ENCODE measurements at regions not wholly inside any gene's neighbourhood (a gene's known extent, or its start where the extent isn't known, plus 50 kb on each side); places are given as distances from the start of the nearest gene placed in this dataset.

- Histone ChIP-seq H3K4me3 (ENCODE audit: insufficient read depth, low read depth, low read length) (no peak overlapping the region), H2BK5ac (ENCODE audit: low read depth, low read length, poor library complexity, severe bottlenecking) (no peak overlapping the region), H2AK5ac (ENCODE audit: low read depth, low read length) (no peak overlapping the region), H3K79me1 (ENCODE audit: low read depth in 1 of 2, low read length in 2 of 2) (no peaks in the 10 kb centered on the region), H4K20me1 (ENCODE audit: insufficient read depth, low read length) (no peaks in the 10 kb centered on the region), H3K14ac (replicated peaks; ENCODE audit: low read depth, low read length) (no peak overlapping the region), H3K27me3 (ENCODE audit: control insufficient read depth, insufficient read depth, low read length) (no peaks in the 10 kb centered on the region), H3K4me2 (ENCODE audit: low read depth, low read length) (no peak overlapping the region), H4K8ac (ENCODE audit: low read depth in 2 of 2, low read length in 2 of 2) (no peak overlapping the region), H2AK9ac (replicated peaks; ENCODE audit: low read depth, low read length, poor library complexity) (no peak overlapping the region), H3K36me3 (ENCODE audit: control insufficient read depth, insufficient read depth, low read length) (no peaks in the 10 kb centered on the region), H3K4me1 (ENCODE audit: control insufficient read depth, insufficient read depth, low read length) (no peaks in the 10 kb centered on the region), H3K27ac (ENCODE audit: insufficient read depth, low read length) (no peak overlapping the region), H3K18ac (ENCODE audit: low read depth, low read length) (no peak overlapping the region), H2BK120ac (ENCODE audit: low read depth, low read length) (no peak overlapping the region), H3K9me1 (ENCODE audit: insufficient read depth, low read length) (no peaks in the 10 kb centered on the region), H2BK20ac (ENCODE audit: low read depth, low read length) (no peak overlapping the region), H2AFZ (replicated peaks; ENCODE audit: low read length, poor library complexity) (no peak overlapping the region), H4K91ac (ENCODE audit: insufficient read depth, low read depth, low read length) (no peak overlapping the region), H3K4ac (ENCODE audit: low read depth, low read length) (no peak overlapping the region), H3K56ac (ENCODE audit: extremely low read depth, insufficient read depth, low read length) (no peak overlapping the region), H3K9ac (ENCODE audit: low read depth, low read length) (no peak overlapping the region), H4K5ac (ENCODE audit: low read depth, low read length) (no peak overlapping the region), H3K9me3 (ENCODE audit: control insufficient read depth, insufficient read depth, low read length) (no peaks in the 10 kb centered on the region), H2BK15ac (ENCODE audit: low read depth, low read length) (no peak overlapping the region), H3K23ac (ENCODE audit: low read depth, low read length) (no peak overlapping the region)
- TF ChIP-seq FOS (IDR thresholded peaks at IDR 0.05; ENCODE audit: low read depth, low read length) (no peak), SMC3 (IDR thresholded peaks at IDR 0.05; ENCODE audit: low read depth, low read length) (no peak), MAZ (IDR thresholded peaks at IDR 0.05; ENCODE audit: borderline replicate concordance, low read depth, low read length) (no peak), RFX5 (IDR thresholded peaks at IDR 0.05; ENCODE audit: low read depth, low read length) (no peak), ELK1 (IDR thresholded peaks at IDR 0.05; ENCODE audit: borderline replicate concordance, low read depth, low read length) (no peak), BHLHE40 (IDR thresholded peaks at IDR 0.05; ENCODE audit: low read depth, low read length) (no peak), RAD21 (IDR thresholded peaks at IDR 0.05; ENCODE audit: low read length) (no peak), CEBPB (IDR thresholded peaks at IDR 0.05; ENCODE audit: low read depth, low read length) (no peak), USF2 (IDR thresholded peaks at IDR 0.05; ENCODE audit: low read depth, low read length) (no peak), MXI1 (IDR thresholded peaks at IDR 0.05; ENCODE audit: borderline replicate concordance, low read depth, low read length) (no peak), CHD1 (IDR thresholded peaks at IDR 0.05; ENCODE audit: low read depth, low read length) (no peak), RCOR1 (IDR thresholded peaks at IDR 0.05; ENCODE audit: insufficient replicate concordance, low read length) (no peak), CTCF (conservative IDR thresholded peaks at IDR 0.05; ENCODE audit: low read depth, low read length) (no peak), MAFK (IDR thresholded peaks at IDR 0.05; ENCODE audit: low read depth, low read length) (no peak), POLR2A (IDR thresholded peaks at IDR 0.05; ENCODE audit: low read depth, low read length) (no peak), NFE2L2 (IDR thresholded peaks at IDR 0.05; ENCODE audit: low read depth, low read length) (no peak)
- ChIA-PET CTCF (no interaction called here), POLR2A (ENCODE audit: unreplicated experiment) (no interaction called here)
- ATAC-seq (ENCODE audit: low read depth) (no peak), DNase-seq (no peak)
- intact Hi-C loops (cut with micrococcal nuclease) (no loop called here), dilution Hi-C loops (cut with HindIII; ENCODE audit: low sequenced_read_pairs, unreplicated experiment) (no loop called here), in situ Hi-C loops (cut with MboI; ENCODE audit: low sequenced_read_pairs) (no loop called here)
- no CpG with 5 or more reads among the region's 1 CpG for WGBS, 2 experiments (ENCODE audit: extremely low coverage in 2 of 2, insufficient read length in 1 of 2)
- BruUV-seq (replicated peaks): no TSS peak
Measured at GRCh38 chr11:81899156-81899555, 834.5 kb downstream of the FAM181B start.
